ENCODE measurements at regions not wholly inside any gene's neighbourhood (a gene's known extent, or its start where the extent isn't known, plus 50 kb on each side); places are given as distances from the start of the nearest gene placed in this dataset.

DNA sequence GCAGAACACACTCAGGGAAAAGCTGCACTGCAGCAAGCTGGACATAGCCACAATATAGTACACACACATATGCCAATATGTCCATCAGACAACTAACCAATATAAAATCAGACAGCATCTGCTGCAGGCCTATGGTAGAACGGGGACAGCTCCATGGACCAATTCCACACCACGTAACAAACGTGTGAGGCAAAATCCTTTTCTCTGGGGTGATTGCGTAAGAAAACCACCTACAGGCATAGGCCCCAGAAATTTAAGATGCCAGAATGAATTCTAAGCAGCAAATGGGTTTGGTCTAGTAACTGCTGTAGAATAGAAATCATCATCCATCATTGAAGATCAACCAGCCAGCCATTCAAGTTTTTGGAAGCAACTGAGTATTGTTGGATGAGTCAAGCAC, 368.9 kb upstream of the TMPO start:
- no peak for DNase-seq (ENCODE audit: low read depth)

DNA sequence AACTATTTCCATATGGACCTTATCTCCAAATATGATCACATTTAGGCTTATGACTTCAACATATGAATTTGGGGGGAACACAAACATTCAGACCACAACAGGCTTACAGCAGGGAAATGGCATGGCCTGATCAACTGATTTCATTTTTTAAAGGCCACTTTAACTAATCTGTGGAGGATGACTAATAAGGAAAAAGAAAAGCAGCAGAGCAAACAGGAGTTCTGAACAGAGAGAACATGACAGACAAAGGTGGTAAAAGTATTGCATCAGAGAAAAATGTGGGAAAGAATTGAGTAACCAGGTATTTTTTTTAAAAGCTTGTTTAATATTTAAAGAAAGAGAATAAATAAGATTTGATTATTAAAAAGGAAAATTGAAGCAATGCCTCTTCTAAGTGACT, 366.1 kb upstream of the TMPO start:
- DNase-seq (ENCODE audit: low read depth) = no peak

DNA sequence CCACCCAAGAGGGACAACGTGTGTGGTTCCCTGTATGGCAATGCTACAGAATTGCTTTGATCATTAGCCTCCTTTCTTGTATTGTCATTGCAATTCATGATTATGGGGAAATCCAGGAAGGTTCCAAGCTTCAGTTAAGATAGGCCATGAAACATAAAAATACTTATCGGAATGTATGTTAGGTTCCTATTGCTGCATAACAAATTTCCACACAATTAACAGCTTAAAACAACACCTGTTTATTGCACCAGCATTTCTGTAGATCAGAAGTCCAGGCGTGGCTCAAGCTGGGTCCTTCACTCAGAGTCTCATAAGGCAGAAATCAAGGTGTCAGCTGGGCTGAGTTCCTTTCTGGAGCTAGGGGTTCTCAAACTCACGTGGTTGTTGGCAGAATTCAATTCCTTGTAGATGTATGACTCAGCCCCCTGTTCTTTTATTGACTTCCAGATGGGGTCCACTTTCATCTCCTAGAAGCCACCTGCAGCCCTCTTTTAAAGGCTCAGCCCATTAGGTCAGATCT, 365.6 kb upstream of the TMPO start:
- no peak for DNase-seq (ENCODE audit: low read depth)

DNA sequence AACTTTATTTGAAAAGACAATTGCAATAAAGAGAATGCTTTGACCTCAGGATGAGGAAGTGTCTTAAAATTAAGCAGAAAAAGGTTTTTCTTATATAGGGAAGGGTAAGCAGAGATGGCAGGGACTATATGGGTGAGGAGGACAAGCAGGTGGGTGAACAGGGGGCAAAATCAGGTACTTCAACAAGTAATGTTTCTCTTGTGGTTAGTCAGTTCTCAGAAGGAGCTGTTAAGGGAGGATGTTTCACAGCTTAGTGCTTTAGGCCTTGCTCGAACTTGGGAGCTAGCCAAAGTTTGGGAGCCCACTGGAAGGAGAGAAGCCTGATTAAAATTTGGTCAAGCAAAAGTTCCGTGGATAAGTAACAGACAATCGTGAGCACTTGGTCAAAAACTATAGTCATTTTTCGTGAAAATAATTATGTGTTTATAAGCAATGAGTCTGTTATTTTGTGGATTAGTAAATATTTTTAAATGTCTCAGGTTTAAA, 364.2 kb upstream of the TMPO start:
- no peak for DNase-seq (ENCODE audit: low read depth)

DNA sequence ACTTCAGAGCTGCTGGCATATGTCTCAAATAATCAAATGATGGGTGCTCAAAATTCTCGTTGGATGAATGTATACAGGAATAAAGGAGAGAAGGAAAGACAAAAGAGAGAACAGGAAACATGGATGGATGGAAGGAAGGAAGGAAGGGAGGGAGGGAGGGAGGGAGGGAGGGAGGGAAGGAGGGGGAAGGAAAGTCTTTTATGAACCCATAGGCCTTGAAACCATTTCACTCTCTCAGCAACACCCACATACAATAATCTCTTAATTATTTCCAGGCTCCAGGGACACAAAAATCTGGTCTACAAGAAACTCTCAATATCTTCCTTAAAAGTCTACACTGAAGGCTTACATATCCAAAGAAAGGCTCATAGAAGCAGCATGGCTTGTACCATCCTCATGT, 363.4 kb upstream of the TMPO start:
- DNase-seq (ENCODE audit: low read depth) = no peak

DNA sequence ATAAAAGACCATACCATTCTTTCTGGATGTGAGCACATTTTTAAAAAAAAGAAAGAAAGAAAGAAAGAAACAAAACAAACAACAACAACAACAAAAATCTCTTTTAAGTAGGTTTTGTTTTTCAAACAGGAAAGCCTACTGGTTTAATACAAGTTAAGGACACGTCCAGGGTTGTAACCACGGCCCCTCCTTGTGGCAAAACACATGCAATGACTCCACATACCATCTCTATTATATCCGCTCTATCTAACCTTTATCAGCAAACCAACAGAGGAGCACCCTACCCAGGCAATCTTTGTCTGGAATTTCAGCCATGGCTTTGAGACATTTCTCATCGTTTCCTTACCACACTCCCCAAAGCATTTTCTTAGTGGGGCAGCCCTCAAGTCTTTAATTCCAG, 360.5 kb upstream of the TMPO start:
- no peak for DNase-seq (ENCODE audit: low read depth)

DNA sequence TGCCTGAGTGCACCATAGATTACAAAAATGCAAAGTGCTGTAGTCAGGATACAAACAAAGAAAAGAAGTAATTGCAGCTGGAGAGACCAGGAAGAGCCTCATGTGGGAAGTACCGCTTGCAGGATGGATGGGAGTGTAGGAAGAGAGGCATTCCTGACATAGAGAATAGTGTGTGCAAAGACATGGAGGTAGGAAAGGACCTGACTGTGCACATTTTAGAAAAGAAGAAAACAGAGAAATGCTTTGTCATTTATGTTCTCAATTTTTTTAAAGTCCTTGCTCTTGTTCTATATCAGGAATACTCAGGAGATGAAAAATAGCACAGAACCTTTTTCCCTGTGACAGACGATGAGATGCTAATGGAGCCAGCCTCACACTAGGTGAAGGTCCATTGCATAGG, 358.7 kb upstream of the TMPO start:
- DNase-seq (ENCODE audit: low read depth) = no peak

DNA sequence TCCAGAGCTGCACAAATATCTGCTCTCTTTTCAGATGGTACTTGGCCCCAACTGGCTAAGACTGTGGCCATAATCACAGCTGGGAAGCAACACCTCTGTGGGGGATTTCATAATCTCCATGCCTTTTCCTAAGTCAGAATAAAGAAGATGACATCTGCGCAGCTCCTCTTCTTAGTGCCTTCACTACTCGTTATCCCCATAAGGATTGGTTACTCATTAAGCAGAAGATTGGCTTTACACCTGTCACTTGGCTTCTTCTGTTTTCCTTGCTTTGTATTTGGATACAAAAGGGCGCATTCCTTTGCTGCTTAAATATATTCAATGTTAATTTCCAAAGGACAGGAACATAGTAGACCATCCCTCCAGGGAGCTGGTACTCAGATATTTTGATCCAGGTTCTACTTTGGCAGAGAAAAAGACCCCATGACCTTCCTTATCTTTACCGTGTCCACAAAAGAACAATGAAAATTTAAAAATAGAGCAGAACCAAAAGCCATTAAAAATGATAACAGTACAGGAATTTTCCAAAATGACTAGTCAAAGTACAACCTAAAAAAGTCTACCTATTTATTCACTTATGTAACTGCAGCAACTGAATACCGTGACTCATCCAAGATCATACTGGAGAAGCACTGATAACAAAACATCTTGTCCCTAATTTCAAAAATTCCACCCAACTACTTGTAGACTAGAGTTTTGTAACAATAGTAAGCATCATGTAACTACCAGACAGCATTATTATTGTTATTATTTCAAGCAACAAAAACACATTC, 352.3 kb upstream of the TMPO start:
- DNase-seq (ENCODE audit: low read depth) = no peak

DNA sequence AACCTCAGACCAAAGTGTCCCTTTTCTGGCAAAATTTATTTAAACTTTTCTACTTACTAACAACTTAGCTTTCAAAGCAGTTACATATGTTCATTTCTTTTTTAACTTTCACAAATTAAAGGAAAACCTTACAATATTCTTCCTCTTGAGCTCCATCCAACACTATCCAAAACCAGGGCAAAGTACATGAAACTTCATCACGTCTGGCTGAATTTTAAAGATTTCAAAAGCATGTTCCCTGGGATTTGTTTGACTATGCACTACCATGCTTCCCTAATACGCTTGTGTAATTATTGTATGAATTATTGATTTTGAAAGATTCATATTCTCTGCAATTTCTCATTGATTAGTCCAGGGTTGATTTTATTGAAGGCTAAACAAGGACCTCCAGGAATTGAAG, 343.1 kb upstream of the TMPO start:
- DNase-seq (ENCODE audit: low read depth) = no peak

DNA sequence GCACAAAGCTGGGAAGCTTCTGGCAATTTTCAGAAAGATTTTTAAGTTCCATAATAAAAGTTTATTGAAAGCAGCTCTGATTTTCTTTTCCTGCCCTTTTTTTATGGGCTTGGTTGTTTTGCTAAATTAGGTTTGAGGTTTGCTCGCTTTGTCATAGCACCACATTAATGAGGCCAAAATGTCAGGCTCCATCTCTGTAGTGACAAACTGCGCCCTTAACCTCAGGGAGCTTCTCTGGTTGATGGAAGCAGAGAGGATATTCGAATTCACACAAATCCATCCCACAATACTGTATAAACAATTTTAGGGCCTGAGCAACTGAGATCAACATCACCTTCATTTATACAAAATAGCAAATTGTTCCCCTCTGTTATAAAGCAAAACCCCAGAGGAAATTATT, 342.6 kb upstream of the TMPO start:
- DNase-seq (ENCODE audit: low read depth) = no peak

DNA sequence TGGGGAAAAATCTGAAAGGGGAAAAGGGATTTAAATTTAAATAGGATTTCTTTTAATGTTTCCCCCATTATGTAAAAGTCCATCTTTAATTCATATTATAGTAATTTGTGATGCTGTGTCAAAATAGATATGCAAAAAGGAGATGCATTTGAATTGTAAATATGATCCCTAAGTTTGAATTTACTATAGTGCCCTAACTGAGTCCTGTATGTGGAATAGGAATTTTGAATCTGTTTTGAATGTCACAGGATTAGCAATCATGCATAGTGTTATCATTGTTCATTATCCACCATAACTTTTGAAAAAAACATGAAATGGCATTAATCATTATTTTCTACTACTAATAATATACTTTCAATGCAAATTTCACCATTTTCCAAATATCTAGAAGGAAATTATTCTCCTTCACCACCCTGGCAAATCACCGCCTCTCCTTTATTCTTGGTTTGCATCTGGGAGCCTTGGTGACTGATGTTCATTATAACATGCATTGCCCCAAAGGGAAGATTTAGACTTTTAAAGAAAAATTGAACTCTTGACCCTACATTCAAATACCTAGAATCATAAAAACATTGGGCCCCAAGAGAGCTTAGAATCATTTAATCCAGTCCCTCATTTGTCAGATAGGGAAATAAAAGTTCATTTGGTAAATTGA, 341.5 kb upstream of the TMPO start:
- DNase-seq (ENCODE audit: low read depth) = no peak

DNA sequence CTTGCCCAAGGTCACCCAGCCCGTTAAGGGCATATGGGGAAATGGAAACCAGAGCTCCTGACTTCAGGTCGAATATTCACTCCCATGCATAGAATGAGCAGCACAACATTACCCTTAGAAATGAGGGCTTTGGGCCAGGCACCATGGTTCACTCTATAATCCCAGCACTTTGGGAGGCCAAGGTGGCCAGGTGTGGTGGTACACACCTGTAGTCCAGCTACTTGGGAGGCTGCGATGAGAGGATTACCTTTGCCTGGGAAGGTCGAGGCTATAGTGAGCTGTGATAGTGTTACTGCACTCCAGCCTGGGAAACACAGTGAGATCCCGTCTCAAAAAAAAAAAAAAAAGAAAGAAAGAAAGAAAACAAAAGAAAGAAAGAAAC, 341.0 kb upstream of the TMPO start:
- DNase-seq (ENCODE audit: low read depth) = no peak

DNA sequence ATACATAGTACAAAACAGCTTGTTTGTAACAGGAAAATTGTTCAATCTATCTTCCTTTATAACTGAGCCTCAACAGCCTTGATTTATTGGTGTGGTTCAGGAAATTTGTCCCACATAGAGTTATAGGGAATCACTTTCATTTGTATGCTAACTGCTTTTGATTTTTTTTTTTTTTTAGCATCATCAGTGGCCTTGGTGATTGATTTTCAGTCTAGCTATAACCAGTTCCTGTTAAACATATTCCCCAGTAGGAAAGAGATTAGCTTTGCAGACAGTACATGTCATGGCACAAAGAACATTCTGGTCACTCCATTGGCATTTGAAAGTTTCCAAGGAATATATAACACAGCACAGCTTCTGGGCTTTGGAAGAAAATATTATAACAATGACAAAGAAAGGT, 337.3 kb upstream of the TMPO start:
- no peak for DNase-seq (ENCODE audit: low read depth)

DNA sequence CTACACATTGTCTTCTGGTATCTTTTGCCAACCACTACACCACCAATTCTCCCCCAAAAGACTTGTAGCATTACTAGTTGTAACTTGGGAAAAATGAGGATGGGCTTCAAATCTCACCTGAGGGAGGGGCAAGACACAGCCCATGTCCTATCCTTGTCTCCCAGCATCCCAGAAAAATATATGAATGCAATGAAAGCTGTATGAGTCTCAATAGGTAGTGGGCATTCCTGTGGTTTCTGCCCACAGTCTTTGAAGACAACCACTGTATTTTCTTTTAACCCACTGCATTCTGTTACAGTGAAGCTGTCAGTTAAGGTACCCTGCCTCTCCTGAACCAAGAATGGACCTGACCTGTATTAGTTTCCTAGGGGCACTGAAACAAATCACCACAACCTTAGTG, 336.2 kb upstream of the TMPO start:
- DNase-seq (ENCODE audit: low read depth) = no peak

DNA sequence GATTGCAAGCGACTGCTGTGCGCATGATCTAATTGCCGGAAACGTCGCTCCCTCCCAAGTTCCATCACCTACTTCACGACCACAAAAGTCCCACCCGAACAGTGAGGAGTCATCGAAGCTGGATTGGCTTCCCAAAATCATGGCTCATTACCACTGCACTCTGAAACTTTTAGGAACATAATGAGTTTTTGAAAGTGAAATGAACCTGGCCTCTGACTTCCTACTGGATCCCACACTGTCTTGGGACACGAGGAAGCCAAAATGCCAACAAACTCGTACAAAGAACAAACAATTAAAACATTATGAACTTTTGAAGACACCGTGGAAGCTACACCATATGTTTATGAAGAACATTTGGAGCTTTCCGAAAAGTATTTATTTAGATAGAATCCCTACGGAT, 334.8 kb upstream of the TMPO start:
- DNase-seq (ENCODE audit: low read depth) = no peak

DNA sequence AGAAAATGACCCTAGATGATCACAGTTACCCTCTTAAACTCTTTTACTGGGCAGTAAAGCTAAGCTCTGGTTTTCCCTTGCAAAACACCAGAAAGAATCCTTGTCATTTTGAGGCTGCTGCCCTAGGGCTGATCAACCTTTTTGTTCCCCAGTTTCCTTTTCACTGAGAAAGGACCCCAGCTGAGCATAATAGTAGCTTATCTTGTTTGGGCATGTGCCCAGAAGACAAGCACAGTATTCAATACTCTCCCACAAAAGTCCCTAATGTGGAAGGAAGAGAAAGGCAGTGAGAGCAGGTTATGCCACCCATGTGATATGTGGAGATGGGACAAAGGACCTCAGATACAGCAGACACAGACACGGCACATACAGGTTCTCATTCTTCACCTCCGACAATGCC, 332.6 kb upstream of the TMPO start:
- DNase-seq (ENCODE audit: low read depth) = no peak

DNA sequence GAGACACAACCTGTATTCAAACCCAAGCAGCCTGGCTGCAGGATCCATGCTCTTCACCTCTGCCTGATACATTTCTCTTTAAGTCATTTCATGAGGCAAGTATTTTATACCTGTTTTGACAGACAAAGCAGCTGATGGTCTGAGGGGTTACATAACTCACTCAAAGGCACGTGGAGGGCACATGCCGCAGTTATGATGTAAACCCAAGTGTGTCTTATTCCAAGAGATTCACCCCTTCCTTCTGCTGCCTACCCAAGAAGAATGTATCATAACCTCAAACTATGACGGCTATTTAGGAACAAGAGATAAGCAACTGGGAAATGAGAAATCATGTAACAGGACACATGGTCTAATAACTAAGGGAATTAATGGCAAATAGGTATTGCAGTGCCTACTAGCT, 329.8 kb upstream of the TMPO start:
- peak; percentile 20 for DNase-seq (ENCODE audit: low read depth)

DNA sequence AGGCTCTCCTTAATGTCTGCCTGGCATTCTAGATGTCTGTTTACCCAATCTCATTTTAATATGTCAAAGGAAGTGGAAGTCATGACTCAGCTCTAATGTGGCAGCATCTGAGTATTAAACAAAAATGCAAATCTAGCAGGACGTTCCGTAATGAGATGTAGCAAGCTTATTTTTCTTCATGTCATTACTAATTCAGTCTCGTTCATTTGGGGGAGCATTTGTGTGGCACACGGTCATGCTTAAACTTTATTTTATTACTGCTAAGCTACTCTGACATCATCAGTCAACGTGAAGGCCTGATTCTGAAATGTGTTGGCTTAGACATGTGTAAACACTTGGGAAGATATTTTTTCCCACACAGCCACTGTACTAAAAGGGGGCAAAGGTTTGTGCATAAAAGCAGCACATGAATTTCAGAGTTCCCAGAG, 326.7 kb upstream of the TMPO start:
- DNase-seq (ENCODE audit: low read depth) = no peak

DNA sequence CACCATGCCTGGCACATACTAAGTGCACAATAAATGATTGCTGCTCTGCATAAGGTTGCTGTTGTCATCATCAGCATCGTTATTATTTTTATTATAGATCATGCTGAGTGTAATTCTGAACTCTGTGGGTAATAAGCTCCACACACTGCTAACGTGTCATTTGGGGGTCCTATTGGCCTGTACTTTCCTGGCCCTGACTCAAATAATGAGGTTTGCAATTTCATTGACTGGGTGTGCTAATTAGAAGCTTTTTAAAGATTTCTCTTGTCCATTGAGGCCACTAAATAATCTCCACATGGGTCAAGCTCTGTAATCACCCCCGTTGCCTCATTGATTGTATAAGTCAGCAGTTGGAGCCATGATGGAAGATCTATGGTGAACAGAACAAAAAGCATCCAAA, 320.8 kb upstream of the TMPO start:
- no peak for DNase-seq (ENCODE audit: low read depth)

DNA sequence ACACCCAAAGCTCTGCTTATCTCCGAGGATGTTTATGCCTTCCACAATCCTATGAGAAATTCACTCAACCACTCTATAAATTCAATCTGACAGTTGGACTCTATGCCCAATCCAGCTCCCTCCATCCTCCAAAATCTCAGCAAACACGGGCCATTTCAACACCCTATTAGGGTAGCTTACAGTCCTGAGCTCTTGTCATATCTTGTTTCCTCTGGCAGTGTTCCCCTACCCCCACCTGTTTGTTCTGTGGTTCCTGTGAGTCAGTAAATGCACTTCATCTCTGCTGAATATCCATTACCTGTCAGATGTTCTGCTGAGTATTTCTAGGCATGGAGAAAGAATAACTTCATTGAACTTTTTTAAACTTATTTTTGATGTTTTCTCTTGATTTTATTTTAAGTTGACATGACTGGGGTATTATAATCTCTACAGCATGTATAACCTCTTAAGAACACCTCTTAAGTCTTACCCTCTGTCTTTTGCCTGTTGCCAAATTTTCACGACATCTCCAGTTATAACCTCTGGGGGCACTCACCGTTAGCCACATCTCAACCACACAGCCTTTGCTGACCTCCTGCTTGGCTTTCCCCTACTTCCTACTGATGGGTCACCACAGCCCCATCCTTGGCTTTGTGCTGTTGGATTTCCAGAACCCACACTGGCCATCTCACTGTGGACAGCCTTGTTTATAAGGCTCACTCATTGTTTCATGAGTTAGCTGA, 317.0 kb upstream of the TMPO start:
- DNase-seq (ENCODE audit: low read depth) = no peak

DNA sequence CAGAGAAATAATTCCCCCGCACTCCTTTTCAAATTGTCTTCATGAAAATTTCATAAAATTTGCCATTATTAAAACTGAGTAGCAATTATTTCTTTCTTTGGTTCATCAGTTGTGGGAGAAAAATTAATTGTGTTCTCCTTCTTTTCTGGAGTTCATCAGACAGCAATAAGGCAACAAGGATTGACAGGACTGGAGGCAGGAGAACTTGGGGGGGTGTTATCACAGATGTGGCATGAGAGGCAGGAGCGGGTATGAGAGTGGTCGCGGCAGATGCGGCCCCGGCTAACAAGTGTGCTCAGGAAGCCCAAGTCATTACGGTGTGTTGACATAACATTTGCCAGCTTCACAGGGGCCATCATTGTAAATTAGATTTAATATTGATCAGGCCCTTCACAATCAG, 306.6 kb upstream of the TMPO start:
- DNase-seq (ENCODE audit: low read depth) = no peak

DNA sequence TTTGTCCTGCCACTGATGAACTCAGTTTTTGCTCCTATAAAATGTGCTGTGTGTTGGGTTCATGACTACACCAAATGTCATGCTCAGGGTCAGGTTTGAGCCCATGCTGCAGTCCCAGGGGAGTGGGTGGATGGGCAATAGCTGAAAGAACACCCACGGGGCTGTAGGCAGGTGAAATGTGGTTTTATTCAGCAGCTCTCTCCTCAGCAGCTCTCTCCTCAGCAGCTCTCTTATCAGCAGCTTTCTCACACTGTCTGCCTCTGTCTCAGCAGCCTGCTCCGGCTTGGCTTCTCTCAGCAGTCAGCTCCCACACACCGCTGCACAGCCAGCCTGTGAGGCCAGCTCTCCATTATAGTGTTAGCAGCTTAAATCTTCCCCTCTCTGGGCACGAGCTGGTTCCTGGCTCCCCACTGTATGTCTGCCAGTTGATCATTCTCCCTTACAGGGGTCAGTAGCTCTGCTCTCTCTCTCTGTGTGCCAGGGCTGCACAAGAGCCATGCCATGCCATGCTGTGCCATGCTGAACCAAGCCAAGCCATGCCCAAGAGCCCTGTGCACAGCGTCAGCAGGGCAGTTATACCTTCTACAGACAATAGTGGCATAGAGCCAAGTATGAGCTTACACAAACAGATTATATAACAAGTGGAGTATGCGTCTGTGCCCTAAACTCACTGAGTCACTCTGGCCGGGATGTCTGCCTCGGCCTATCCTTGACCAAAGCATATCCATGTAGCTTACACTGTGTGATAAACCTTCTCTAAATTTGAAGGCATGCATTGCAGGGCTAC, 303.3 kb upstream of the TMPO start:
- DNase-seq (ENCODE audit: low read depth) = no peak

Measured in HS-5 (cell line).